Endothelial cell of umbilical vein (primary cell): ENCODE measurements at regions not wholly inside any gene's neighbourhood (a gene's known extent, or its start where the extent isn't known, plus 50 kb on each side); places are given as distances from the start of the nearest gene placed in this dataset.

Source experiments
- EZH2 ChIP-seq: IDR thresholded peaks from 2 replicates; pipeline ENCODE4 v1.6.1; 2012; ENCODE audit warnings: borderline replicate concordance, low read depth, mild to moderate bottlenecking, moderate library complexity, low read length, inconsistent platforms; ENCODE audit not compliant: severe bottlenecking
- GATA2 ChIP-seq: IDR thresholded peaks from 2 replicates; pipeline ENCODE4 v1.7.0; 2011; ENCODE audit warnings: low read depth, mild to moderate bottlenecking, moderate library complexity, mixed read lengths, low read length; ENCODE audit not compliant: insufficient read length, insufficient read depth
- JUN ChIP-seq: IDR thresholded peaks from 2 replicates; pipeline ENCODE4 v1.6.1; 2011; ENCODE audit warnings: borderline replicate concordance, low read depth; ENCODE audit not compliant: insufficient read length, insufficient read depth
- MAX ChIP-seq: IDR thresholded peaks from 2 replicates; pipeline ENCODE4 v1.6.1; 2011; ENCODE audit not compliant: insufficient read depth, insufficient read length
- MYC ChIP-seq: IDR thresholded peaks from one replicate; pipeline ENCODE4 v1.6.1; 2011; ENCODE audit warnings: mild to moderate bottlenecking, low read depth, low read length
- POLR2A ChIP-seq: IDR thresholded peaks from 2 replicates; pipeline ENCODE4 v1.6.1; 2012; ENCODE audit warnings: low read depth, mild to moderate bottlenecking, control low read depth, low read length
- POLR2AphosphoS5 ChIP-seq: IDR thresholded peaks from 2 replicates; pipeline ENCODE4 v1.6.1; 2012; ENCODE audit warnings: low read depth, mild to moderate bottlenecking, control low read depth, low read length, moderate library complexity; ENCODE audit not compliant: insufficient read depth
- TF ChIP-seq, protein P1 (sequence below), 2 donors: IDR thresholded peaks; 1 replicate in 1 of 2; 2 replicates in 1 of 2; pipeline ENCODE4 v1.5.1; 2011; ENCODE audit warnings: low read length in 2 of 2, mild to moderate bottlenecking in 2 of 2, moderate library complexity in 2 of 2, control low read depth in 1 of 2, inconsistent platforms in 1 of 2, low read depth in 1 of 2; ENCODE audit not compliant: insufficient read depth in 1 of 2; ENCODE audit errors: extremely low read depth in 1 of 2

DNA sequence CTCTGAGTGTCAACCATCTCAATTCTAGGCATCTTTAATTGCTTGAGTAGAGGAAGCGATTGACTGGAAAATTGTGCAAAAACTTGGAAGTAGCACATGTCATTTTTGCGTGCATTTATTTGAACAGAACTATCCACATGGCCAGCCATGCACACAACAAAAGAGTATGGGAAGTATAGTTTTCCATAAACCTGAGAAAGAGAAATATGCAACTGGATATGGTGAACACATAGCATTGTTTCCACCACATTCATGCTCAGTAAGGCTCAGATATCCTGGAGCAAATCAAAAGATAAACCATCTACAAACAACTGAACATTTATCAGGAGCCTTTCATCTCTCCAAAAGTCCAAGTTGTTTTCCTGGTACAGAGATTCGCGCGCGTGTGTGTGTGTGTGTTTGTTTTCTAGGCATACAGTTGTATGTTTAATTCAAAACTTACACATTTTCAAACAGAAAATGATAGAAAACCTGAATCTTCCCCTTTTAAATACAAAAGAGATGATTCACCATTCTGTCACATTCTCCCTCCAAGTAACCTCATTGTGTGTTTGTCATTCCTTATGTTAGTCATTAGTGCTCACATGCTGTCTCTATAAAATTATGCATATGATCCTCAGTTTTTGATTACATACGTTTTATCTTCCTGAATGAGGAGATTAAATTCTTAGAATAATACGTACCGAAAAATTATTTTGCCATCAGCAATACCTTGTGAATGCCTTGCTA is 780.4 kb upstream of the NRXN1 start:
- TF ChIP-seq, protein P1, sequence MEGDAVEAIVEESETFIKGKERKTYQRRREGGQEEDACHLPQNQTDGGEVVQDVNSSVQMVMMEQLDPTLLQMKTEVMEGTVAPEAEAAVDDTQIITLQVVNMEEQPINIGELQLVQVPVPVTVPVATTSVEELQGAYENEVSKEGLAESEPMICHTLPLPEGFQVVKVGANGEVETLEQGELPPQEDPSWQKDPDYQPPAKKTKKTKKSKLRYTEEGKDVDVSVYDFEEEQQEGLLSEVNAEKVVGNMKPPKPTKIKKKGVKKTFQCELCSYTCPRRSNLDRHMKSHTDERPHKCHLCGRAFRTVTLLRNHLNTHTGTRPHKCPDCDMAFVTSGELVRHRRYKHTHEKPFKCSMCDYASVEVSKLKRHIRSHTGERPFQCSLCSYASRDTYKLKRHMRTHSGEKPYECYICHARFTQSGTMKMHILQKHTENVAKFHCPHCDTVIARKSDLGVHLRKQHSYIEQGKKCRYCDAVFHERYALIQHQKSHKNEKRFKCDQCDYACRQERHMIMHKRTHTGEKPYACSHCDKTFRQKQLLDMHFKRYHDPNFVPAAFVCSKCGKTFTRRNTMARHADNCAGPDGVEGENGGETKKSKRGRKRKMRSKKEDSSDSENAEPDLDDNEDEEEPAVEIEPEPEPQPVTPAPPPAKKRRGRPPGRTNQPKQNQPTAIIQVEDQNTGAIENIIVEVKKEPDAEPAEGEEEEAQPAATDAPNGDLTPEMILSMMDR (IDR thresholded peaks at IDR 0.05; ENCODE audit: extremely low read depth in 1 of 2, insufficient read depth in 1 of 2, low read depth in 1 of 2, low read length in 2 of 2) = no peak
- TF ChIP-seq EZH2 (no peak), POLR2A (no peak), GATA2 (no peak), POLR2AphosphoS5 (no peak), MAX (no peak), JUN (peak; percentile 21), MYC (no peak)
